HL-60 (cell line): ENCODE measurements at regions not wholly inside any gene's neighbourhood (a gene's known extent, or its start where the extent isn't known, plus 50 kb on each side); places are given as distances from the start of the nearest gene placed in this dataset.

Experiments
- CTCF ChIP-seq: IDR thresholded peaks from one replicate; pipeline ENCODE4 v1.5.1; 2011; ENCODE audit warnings: low read length, control low read depth, inconsistent platforms; ENCODE audit not compliant: insufficient read depth
- GABPA ChIP-seq: IDR thresholded peaks from 2 replicates; pipeline ENCODE4 v1.6.1; 2012; ENCODE audit warnings: low read depth
- POLR2AphosphoS5 ChIP-seq: IDR thresholded peaks from 2 replicates; pipeline ENCODE4 v1.6.1; 2012; ENCODE audit warnings: low read depth
- REST ChIP-seq: IDR thresholded peaks from 2 replicates; pipeline ENCODE4 v1.6.1; 2012; ENCODE audit warnings: low read depth; ENCODE audit not compliant: insufficient replicate concordance
- SPI1 ChIP-seq: IDR thresholded peaks from 2 replicates; pipeline ENCODE4 v1.6.1; 2012; ENCODE audit warnings: low read depth, mild to moderate bottlenecking, borderline replicate concordance

GRCh38 chr2:134027980-134028379, 225.9 kb upstream of the MGAT5 start:
- TF ChIP-seq CTCF (no peak), GABPA (no peak), POLR2AphosphoS5 (no peak), REST (no peak), SPI1 (no peak)
